CD8-positive, alpha-beta memory T cell (primary cell): ENCODE measurements at regions not wholly inside any gene's neighbourhood (a gene's known extent, or its start where the extent isn't known, plus 50 kb on each side); places are given as distances from the start of the nearest gene placed in this dataset.
A peak's percentile ranks its signal among the peaks of the same experiment; 100 is the strongest.

Experiments
- CTCF ChIA-PET: fragments of 350-600 bp; sonication (Branson Sonifier 250); formaldehyde crosslinking; loops from one replicate; lab custom pipeline; 2021; ENCODE audit warnings: antibody characterized with exemption; lab: Charles Lee
- POLR2A ChIA-PET: fragments of 350-600 bp; sonication (Branson Sonifier 250); formaldehyde crosslinking; loops from one replicate; lab custom pipeline; 2021; ENCODE audit warnings: antibody characterized with exemption; lab: Charles Lee
- DNase-seq, 5 donors: peaks; one replicate each; pipeline versions ENCODE4 v3.0.0 to v3.0.0-alpha.2; 2020 to 2022; ENCODE audit warnings: mixed read lengths in 1 of 5
- H3K27ac ChIP-seq: one replicate; pipeline ENCODE4 v1.7.0; 2013; ENCODE audit warnings: low read depth, mild to moderate bottlenecking, low read length, moderate library complexity
- H3K27me3 ChIP-seq: 2 replicates; pipeline ENCODE4 v1.7.0; 2013; ENCODE audit warnings: low read length, mild to moderate bottlenecking; ENCODE audit not compliant: insufficient read depth, poor library complexity, severe bottlenecking
- H3K36me3 ChIP-seq: 2 replicates; pipeline ENCODE4 v1.7.0; 2013; ENCODE audit warnings: mild to moderate bottlenecking, low read length, moderate library complexity; ENCODE audit not compliant: insufficient read depth
- H3K4me1 ChIP-seq: 2 replicates; pipeline ENCODE4 v1.7.0; 2013; ENCODE audit warnings: mild to moderate bottlenecking, low read length, moderate library complexity; ENCODE audit not compliant: insufficient read depth
- H3K4me3 ChIP-seq: 2 replicates; pipeline ENCODE4 v1.7.0; 2013; ENCODE audit warnings: mild to moderate bottlenecking, low read length
- H3K9me3 ChIP-seq: 2 replicates; pipeline ENCODE4 v1.7.0; 2013; ENCODE audit warnings: mild to moderate bottlenecking, low read length
- H3K27ac Mint-ChIP-seq, 8 donors: one replicate each; pipeline ENCODE4 v1.8.0; 2020 to 2021; ENCODE audit warnings: mixed read lengths in 8 of 8, mild to moderate bottlenecking in 6 of 8, inconsistent platforms in 3 of 8, moderate library complexity in 3 of 8
- H3K27me3 Mint-ChIP-seq, 2 donors: one replicate each; pipeline ENCODE4 v1.8.0; 2020 to 2021; ENCODE audit warnings: mixed read lengths in 2 of 2, mild to moderate bottlenecking in 1 of 2, moderate library complexity in 1 of 2
- H3K36me3 Mint-ChIP-seq, 3 donors: one replicate each; pipeline ENCODE4 v1.8.0; 2020 to 2021; ENCODE audit warnings: mixed read lengths in 3 of 3, inconsistent platforms in 1 of 3, mild to moderate bottlenecking in 1 of 3
- H3K4me1 Mint-ChIP-seq, 3 donors: one replicate each; pipeline ENCODE4 v1.8.0; 2020 to 2021; ENCODE audit warnings: mixed read lengths in 3 of 3, inconsistent platforms in 1 of 3, mild to moderate bottlenecking in 1 of 3
- H3K4me3 Mint-ChIP-seq, 7 donors: one replicate each; pipeline ENCODE4 v1.8.0; 2020 to 2021; ENCODE audit warnings: mixed read lengths in 7 of 7, mild to moderate bottlenecking in 6 of 7, moderate library complexity in 4 of 7, inconsistent platforms in 2 of 7
- H3K9me3 Mint-ChIP-seq, 5 donors: one replicate each; pipeline ENCODE4 v1.8.0; 2020 to 2022; ENCODE audit warnings: mixed read lengths in 5 of 5, mild to moderate bottlenecking in 3 of 5, moderate library complexity in 2 of 5, inconsistent platforms in 1 of 5

DNA sequence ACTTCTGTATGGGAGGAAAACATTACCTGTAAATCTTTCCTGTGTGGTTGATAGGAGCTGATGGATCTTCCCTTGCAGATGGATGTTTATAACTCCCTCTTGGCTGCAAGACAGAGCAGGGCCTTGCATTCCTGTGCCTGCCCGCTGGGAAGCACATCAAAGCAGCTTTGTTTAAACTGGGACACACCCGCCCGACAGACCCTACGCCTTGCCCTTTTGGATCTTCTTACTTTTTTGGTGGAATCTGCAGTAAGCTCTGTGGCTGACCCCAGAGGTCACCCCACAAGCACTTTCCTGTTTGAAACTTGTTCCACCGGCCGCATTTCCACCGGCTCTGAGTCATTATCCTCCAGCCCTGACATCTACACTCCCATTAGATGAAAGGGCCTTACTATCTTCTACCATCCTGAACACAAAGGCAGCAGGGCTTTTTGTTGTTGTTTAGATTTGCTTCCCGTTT lies 244.1 kb upstream of the STT3B start:
- Mint-ChIP-seq H3K27me3 (peaks cover 1 to 5% of the 10 kb centered on the region in 2 donors), H3K9me3 (no peaks in the 10 kb centered on the region), H3K4me3 (peak overlapping the region in 1 of 7 donors; percentile 45), H3K4me1 (peaks cover 12 to 22% (median 16%) of the 10 kb centered on the region in 3 donors), H3K36me3 (peaks cover 0 to 16% (median 0%) of the 10 kb centered on the region in 3 donors), H3K27ac (peak overlapping the region in 1 of 8 donors; percentile 67)
- Histone ChIP-seq H3K4me3 (no peak overlapping the region), H3K27ac (no peak overlapping the region), H3K9me3 (no peaks in the 10 kb centered on the region), H3K4me1 (no peaks in the 10 kb centered on the region), H3K36me3 (no peaks in the 10 kb centered on the region), H3K27me3 (no peaks in the 10 kb centered on the region)
- ChIA-PET POLR2A (interaction anchor here (0.5 kb wide), 1 partner anchor 96 kb away, joined by 4 read pairs; no protein-coding TSS in a partner anchor), CTCF (no interaction called here)
- DNase-seq, result peak in 1 of 5 donors; percentile 46

DNA sequence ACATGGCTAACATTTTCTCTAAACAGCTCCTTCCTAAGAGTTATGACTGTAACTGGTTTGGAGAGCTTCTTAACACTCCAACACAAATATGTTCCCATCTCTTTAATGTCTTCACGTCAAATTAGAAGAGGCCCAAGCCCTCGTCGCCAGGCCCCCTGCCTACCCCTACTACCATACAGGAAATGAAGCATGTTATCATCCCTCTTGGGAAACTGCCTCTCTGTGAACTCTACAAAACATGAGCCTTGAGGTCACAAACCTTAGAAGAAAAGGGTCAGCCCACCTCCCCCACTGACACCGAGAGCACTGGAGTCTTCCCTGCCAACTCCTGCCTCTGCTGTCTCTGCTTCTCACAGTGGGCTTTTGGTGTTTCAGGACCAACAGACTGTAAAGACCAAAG lies 243.1 kb upstream of the STT3B start:
- peaks cover 1 to 5% of the 10 kb centered on the region in 2 donors for H3K27me3 Mint-ChIP-seq
- Histone ChIP-seq H3K27ac (no peak overlapping the region), H3K36me3 (no peaks in the 10 kb centered on the region), H3K27me3 (no peaks in the 10 kb centered on the region), H3K9me3 (no peaks in the 10 kb centered on the region), H3K4me1 (no peaks in the 10 kb centered on the region), H3K4me3 (no peak overlapping the region)
- ChIA-PET POLR2A (no interaction called here), CTCF (no interaction called here)
- peaks cover 0 to 16% (median 0%) of the 10 kb centered on the region in 3 donors for H3K36me3 Mint-ChIP-seq
- H3K4me1 Mint-ChIP-seq, result peaks cover 14 to 25% (median 19%) of the 10 kb centered on the region in 3 donors
- no peak for DNase-seq
- H3K9me3 Mint-ChIP-seq, result no peaks in the 10 kb centered on the region
- peak overlapping the region in 1 of 8 donors; percentile 57 for H3K27ac Mint-ChIP-seq
- H3K4me3 Mint-ChIP-seq, result no peak overlapping the region

GRCh38 chr3:31290046-31290445 lies 242.7 kb upstream of the STT3B start:
- no peaks in the 10 kb centered on the region for H3K36me3 ChIP-seq
- no peak overlapping the region for H3K27ac ChIP-seq
- Mint-ChIP-seq H3K36me3 (peaks cover 0 to 16% (median 0%) of the 10 kb centered on the region in 3 donors), H3K4me1 (peaks cover 16 to 29% (median 24%) of the 10 kb centered on the region in 3 donors), H3K27me3 (peaks cover 1 to 5% of the 10 kb centered on the region in 2 donors), H3K27ac (peak overlapping the region in 1 of 8 donors; percentile 77), H3K4me3 (no peak overlapping the region), H3K9me3 (no peaks in the 10 kb centered on the region)
- H3K27me3 ChIP-seq, result no peaks in the 10 kb centered on the region
- CTCF ChIA-PET, result no interaction called here
- no peak for DNase-seq
- POLR2A ChIA-PET, result no interaction called here
- H3K4me3 ChIP-seq, result no peak overlapping the region
- no peaks in the 10 kb centered on the region for H3K4me1 ChIP-seq
- no peaks in the 10 kb centered on the region for H3K9me3 ChIP-seq

DNA sequence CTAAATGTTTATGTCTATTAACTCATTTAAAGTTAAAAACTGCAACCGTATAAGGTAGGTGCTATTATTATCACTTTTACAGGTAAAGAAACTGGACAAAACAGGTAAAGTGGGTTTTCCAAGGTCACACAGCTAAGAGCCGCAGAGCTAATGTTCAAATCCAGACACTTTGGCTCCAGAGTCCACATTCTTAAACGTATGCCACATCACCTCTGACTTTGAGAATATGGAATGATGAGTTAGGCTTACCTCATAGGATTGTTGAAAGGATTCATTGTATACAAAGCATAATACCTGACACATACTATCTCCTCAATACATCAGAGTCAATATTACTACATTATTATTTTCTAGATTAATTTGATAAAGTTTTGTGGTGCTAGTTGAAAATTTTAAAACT lies 240.9 kb upstream of the STT3B start:
- no peaks in the 10 kb centered on the region for H3K9me3 ChIP-seq
- peaks cover 0 to 10% (median 0%) of the 10 kb centered on the region in 3 donors for H3K36me3 Mint-ChIP-seq
- no peak for DNase-seq
- no peaks in the 10 kb centered on the region for H3K27me3 ChIP-seq
- H3K27ac Mint-ChIP-seq, result no peak overlapping the region
- H3K4me3 Mint-ChIP-seq, result no peak overlapping the region
- ChIA-PET POLR2A (no interaction called here), CTCF (no interaction called here)
- no peaks in the 10 kb centered on the region for H3K4me1 ChIP-seq
- H3K9me3 Mint-ChIP-seq, result no peaks in the 10 kb centered on the region
- peaks cover 2 to 5% of the 10 kb centered on the region in 2 donors for H3K27me3 Mint-ChIP-seq
- H3K27ac ChIP-seq, result no peak overlapping the region
- H3K36me3 ChIP-seq, result no peaks in the 10 kb centered on the region
- no peak overlapping the region for H3K4me3 ChIP-seq
- H3K4me1 Mint-ChIP-seq, result peaks cover 16 to 34% (median 24%) of the 10 kb centered on the region in 3 donors

- CTCF ChIA-PET, result no interaction called here
Observed at GRCh38 chr3:31294430-31295149, 238.1 kb upstream of the STT3B start.

DNA sequence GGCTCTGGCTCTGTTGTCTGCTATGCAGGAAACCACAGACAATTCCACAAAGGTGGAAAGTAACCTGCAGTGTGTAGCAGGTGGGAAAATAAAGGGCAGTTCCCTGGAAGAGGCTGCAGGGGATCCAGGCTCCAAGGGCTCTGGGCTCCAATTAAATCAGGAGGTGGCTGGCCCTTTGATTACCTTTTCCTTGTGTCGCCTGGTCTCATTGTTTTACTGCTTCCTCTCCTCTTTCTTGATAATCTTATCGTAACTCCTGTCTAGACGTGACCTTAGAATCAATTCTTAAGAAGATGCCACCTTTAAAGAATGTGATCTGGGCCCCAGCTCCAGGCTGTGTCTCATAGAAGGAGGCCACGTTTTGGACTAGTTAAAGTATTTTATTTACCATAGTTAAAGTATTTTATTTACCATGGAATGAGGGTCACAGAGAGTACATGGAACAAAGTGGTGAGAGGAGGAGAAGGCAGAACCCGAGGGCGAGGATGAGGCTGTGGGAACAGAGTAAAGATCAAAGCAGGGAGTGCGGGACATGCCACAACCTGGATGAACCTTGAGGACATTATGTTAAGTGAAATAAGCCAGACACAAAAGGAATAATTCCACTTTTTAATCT lies 237.5 kb upstream of the STT3B start:
- Mint-ChIP-seq H3K4me1 (peaks cover 4 to 12% (median 8%) of the 10 kb centered on the region in 3 donors), H3K36me3 (peaks cover 0 to 20% (median 2%) of the 10 kb centered on the region in 3 donors), H3K9me3 (peaks cover 0 to 7% (median 0%) of the 10 kb centered on the region in 5 donors), H3K27me3 (peaks cover 2 to 5% of the 10 kb centered on the region in 2 donors), H3K27ac (no peak overlapping the region), H3K4me3 (no peak overlapping the region)
- no peaks in the 10 kb centered on the region for H3K36me3 ChIP-seq
- H3K27me3 ChIP-seq, result no peaks in the 10 kb centered on the region
- ChIA-PET POLR2A (no interaction called here), CTCF (no interaction called here)
- no peak overlapping the region for H3K27ac ChIP-seq
- no peaks in the 10 kb centered on the region for H3K9me3 ChIP-seq
- no peaks in the 10 kb centered on the region for H3K4me1 ChIP-seq
- no peak overlapping the region for H3K4me3 ChIP-seq
- DNase-seq, result no peak

More at GRCh38 chr3:31294430-31295149, 238.1 kb upstream of the STT3B start:
- DNase-seq, result no peak
- Mint-ChIP-seq H3K4me3 (peak overlapping the region in 1 of 7 donors; percentile 40), H3K27ac (peak overlapping the region in 1 of 8 donors; percentile 66), H3K9me3 (peaks cover 0 to 7% (median 0%) of the 10 kb centered on the region in 5 donors), H3K27me3 (peaks cover 1 to 5% of the 10 kb centered on the region in 2 donors), H3K36me3 (peaks cover 0 to 18% (median 0%) of the 10 kb centered on the region in 3 donors), H3K4me1 (peaks cover 5 to 13% (median 10%) of the 10 kb centered on the region in 3 donors)
- H3K36me3 ChIP-seq, result no peaks in the 10 kb centered on the region
- POLR2A ChIA-PET, result no interaction called here
- no peak overlapping the region for H3K4me3 ChIP-seq
- H3K4me1 ChIP-seq, result no peaks in the 10 kb centered on the region
- H3K27ac ChIP-seq, result no peak overlapping the region
- H3K9me3 ChIP-seq, result no peaks in the 10 kb centered on the region
- H3K27me3 ChIP-seq, result no peaks in the 10 kb centered on the region

DNA sequence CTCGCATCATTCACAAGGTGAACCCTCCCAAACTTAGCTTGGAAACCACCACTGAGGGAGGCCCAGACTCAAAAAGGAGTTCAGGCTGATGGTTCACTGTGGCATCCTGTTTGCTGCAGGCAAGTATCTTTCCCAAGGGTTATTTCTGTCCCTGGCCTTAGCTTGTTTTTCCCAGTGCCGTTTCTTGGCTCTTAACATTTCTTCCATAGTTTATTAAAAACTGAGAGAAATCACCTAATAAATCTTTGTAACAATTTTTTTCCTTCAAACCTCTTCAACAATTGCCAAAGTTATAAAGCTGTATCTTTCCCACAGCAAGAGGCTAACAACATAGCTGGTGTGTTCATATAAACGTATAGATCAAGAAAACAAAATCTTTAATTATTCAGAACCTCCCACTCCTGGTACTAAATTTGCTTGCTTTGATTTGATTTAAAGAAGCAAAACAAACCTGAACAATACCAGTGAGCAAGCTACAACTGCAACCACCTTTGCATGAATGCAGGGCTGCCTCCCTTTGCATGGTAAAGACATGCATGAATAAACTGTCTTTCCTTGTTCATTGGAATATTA lies 234.9 kb upstream of the STT3B start:
- H3K36me3 Mint-ChIP-seq, result peaks cover 0 to 17% (median 2%) of the 10 kb centered on the region in 3 donors
- H3K27ac Mint-ChIP-seq, result no peak overlapping the region
- Histone ChIP-seq H3K27me3 (no peaks in the 10 kb centered on the region), H3K4me3 (no peak overlapping the region), H3K27ac (no peak overlapping the region), H3K4me1 (no peaks in the 10 kb centered on the region), H3K9me3 (no peaks in the 10 kb centered on the region), H3K36me3 (no peaks in the 10 kb centered on the region)
- peaks cover 2 to 5% of the 10 kb centered on the region in 2 donors for H3K27me3 Mint-ChIP-seq
- peaks cover 0 to 7% (median 1%) of the 10 kb centered on the region in 5 donors for H3K9me3 Mint-ChIP-seq
- POLR2A ChIA-PET, result interaction anchor here (0.6 kb wide), 1 partner anchor 43 kb away, joined by 5 read pairs; no protein-coding TSS in a partner anchor
- peaks cover 4 to 12% (median 8%) of the 10 kb centered on the region in 3 donors for H3K4me1 Mint-ChIP-seq
- DNase-seq, result no peak
- no peak overlapping the region for H3K4me3 Mint-ChIP-seq
- CTCF ChIA-PET, result no interaction called here
